ENCODE measurements at regions not wholly inside any gene's neighbourhood (a gene's known extent, or its start where the extent isn't known, plus 50 kb on each side); places are given as distances from the start of the nearest gene placed in this dataset.

GRCh38 chr22:48943567-48944432 lies 883.9 kb downstream of the BRD1 start:
- no peak for TF ChIP-seq ZFX (IDR thresholded peaks at IDR 0.05; ENCODE audit: borderline replicate concordance)
- TF ChIP-seq CTCF (IDR thresholded peaks at IDR 0.05): peak; percentile 74
- H3K27ac ChIP-seq: no peak overlapping the region

- no peak for TF ChIP-seq ZFX (IDR thresholded peaks at IDR 0.05; ENCODE audit: borderline replicate concordance)
- no peak for TF ChIP-seq CTCF (IDR thresholded peaks at IDR 0.05)
- no peak overlapping the region for H3K27ac ChIP-seq
Measured at GRCh38 chr22:48942698-48943566, 884.7 kb downstream of the BRD1 start.

- TF ChIP-seq ZFX (IDR thresholded peaks at IDR 0.05; ENCODE audit: borderline replicate concordance) (no peak), CTCF (IDR thresholded peaks at IDR 0.05) (no peak)
Measured at GRCh38 chr22:48941903-48942575, 885.6 kb downstream of the BRD1 start.

GRCh38 chr22:48941033-48941902 lies 886.4 kb downstream of the BRD1 start:
- TF ChIP-seq ZFX (IDR thresholded peaks at IDR 0.05; ENCODE audit: borderline replicate concordance): no peak
- TF ChIP-seq CTCF (IDR thresholded peaks at IDR 0.05): no peak
- H3K27ac ChIP-seq: no peak overlapping the region

More at GRCh38 chr22:48941903-48942575, 885.6 kb downstream of the BRD1 start:
- H3K27ac ChIP-seq: no peak overlapping the region

- H3K27ac ChIP-seq: no peak overlapping the region
- TF ChIP-seq CTCF (IDR thresholded peaks at IDR 0.05) (no peak), ZFX (IDR thresholded peaks at IDR 0.05; ENCODE audit: borderline replicate concordance) (no peak)
Measured at GRCh38 chr22:48940266-48941032, 887.2 kb downstream of the BRD1 start.
